T-helper 1 cell treated with Interleukin-12 subunit alpha and Interleukin-12 subunit beta and Interleukin-4 antibody, amounts not matched to agents 30 ng/mL and 1 ng/mL, for 36 hours (primary cell): ENCODE measurements at regions not wholly inside any gene's neighbourhood (a gene's known extent, or its start where the extent isn't known, plus 50 kb on each side); places are given as distances from the start of the nearest gene placed in this dataset.
"Not testable (repeated sequence)": the region's sequence is repeated elsewhere in the genome, so short reads cannot be mapped to it uniquely, and the experiment has no call there.

Experiments used
- intact Hi-C: fragments of 100-400 bp; cut with micrococcal nuclease; formaldehyde crosslinking; loops from one replicate; pipeline ENCODE4 v1.15.1; 2024

DNA sequence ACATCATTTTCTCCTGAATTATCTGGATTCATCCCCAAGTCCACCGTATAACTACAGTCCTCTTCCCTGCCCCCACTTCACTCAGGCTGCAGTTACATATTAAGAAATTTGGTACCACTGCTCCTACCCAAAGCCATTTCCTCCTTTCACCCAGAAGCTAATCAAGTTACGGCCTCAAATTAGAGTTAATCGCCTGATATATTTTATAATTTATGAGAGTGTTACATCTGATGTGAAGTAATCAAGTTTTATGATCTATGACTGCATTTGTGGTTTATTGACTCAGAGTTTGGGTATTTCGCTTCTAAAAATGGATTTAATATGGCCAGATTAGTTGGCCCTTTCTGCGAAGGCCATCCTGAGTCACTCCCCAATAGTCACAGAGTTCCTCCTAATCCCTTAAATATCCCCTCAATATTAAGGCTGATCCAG lies 223.6 kb upstream of the KIF2A start:
- intact Hi-C loops, result no loop called here

DNA sequence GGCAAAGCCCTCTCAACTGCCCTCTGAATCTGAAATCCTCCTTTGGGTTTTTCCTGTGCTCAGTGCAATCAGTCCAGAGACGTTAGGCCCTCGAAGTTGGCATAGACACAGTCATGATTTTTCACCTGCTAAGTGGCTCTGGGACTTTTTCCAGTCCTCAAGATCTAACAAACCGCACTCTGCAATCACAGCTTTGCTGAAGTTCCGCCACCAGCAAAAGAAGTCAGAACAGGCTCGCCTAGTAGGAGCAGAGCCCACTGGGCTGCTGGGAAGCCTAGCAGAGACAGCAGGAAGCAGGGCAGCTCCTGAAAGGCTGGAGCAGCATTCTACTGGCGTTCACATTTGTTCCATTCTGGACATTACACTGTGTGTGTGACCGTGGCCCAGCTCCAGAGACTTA lies 222.8 kb upstream of the KIF2A start:
- intact Hi-C loops, result no loop called here

DNA sequence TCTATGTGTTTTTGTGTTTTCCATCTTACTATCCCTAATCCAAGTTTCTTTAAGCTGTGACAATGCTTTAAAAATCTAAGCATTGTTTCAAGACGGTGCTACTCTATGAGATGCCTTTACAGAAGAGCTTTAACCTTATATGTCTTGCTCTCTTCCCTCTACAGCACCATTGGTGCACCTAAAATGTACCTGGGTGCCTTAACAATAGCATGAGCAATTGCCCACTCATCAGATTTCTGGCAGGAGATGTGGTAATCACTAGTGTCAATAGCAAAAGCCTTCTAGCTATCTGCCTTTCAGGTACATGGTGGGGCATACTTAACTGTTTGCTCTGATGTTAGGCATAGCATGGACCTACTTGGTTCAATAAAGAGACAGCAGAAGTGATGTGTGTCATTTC lies 222.3 kb upstream of the KIF2A start:
- intact Hi-C loops, result no loop called here

DNA sequence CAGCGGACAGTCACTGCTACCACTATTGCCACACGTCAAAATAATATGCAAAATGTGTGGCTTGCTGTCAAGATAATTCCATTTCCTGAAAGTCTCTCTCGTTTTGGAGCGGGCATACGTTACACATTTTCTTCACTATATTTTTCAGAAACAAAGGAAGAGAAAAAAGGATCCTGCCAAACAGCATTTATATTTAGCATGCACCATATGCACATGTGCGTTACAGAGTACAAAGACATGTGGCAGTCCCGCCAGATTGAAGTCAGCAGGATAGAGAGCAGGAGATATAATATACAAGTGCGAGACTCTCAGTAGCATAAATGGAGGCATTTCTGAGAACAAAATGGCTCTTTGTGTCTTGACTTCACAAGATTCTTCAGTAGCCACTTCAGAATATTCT lies 221.6 kb upstream of the KIF2A start:
- intact Hi-C loops, result no loop called here

DNA sequence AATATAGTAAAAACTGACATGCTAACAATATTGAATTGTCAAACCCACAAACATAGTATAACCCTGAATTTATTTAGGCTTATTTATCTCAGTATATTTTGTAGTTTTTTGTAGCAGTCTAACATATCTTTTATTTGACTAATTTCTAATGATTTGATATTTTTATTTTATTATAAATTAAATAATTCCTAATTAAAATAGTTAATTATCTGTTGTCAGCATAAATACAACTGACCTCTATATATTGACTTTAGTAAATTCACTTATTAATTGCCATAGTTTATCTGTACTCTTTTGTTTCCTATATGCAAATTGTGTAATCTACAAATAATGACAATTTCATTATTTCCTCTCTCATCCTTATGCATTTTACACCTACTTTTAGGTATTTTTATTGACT lies 215.1 kb upstream of the KIF2A start:
- intact Hi-C loops, result no loop called here

DNA sequence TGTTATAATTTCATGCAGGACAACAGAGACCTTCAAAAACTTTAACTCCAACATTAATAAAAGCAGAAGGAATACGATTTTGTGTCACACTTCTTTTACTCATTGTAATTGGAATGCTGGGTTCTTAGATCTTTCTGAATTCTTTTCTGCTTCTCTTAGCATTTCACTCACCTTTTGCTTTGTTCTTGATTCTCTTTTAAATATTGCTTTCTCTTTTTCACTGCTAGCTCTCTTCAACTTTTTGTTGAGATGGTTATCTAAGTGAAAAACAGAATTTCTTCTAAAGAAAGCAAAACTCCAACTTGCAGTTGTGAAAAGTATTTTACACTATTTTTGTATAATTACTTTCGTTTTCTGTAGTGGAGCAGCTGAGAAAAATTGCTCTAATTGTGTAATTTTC lies 212.6 kb upstream of the KIF2A start:
- intact Hi-C loops, result no loop called here

DNA sequence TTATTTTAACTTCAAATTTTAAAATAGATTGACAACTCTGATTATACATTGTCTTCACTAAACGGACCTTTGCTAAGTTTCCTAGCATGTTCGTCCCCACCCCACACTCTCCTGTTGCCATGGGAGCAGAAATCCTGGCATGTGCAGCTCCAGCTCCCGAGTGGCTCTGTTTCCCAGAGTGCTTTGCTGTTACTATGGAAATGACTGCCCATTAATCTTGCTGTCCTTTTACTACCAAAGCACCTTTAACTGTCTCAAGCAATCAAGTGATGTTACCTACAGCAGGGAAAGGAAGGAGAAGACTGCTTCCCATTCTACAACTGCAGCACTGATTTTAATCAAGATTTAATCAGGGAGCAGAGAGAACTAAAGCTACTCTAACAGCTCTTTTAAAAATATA lies 212.0 kb upstream of the KIF2A start:
- intact Hi-C loops, result no loop called here

DNA sequence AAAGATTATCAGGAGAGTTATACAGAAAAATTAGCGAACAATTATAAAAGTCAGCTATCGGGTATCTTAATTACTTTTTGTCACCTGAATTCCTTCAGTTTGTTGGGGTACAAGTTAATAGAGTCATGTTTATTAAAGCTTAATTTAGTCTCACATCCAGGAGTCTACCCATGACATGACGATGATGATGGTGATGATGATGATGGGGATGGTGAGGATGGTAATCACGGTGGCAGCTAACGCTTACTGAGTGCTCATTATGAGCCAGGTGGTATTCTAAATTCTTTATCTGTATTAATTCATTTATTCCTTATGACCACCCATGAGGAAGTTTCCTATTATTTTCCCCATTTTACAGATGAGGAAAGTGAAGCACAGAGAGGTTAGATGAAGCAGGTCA lies 208.6 kb upstream of the KIF2A start:
- intact Hi-C loops, result no loop called here

DNA sequence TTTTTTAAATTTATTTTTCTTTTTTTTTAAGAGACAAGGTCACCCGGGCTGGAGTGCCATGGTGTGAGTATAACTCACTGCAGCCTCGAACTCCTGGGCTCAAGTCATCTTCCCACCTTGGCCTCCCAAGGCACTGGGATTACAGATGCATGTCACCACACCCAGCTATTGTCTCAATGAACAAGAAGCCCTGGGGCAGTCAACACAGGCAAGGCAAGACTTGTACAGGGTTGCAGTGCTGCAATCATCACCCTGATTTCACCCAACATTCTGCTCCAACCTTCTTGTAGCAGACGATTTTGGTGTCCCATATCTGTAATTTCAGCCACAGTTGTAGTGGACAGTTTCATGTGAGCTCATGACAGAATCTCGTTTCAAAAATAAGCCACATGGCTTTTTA lies 205.8 kb upstream of the KIF2A start:
- intact Hi-C loops, result no loop called here

DNA sequence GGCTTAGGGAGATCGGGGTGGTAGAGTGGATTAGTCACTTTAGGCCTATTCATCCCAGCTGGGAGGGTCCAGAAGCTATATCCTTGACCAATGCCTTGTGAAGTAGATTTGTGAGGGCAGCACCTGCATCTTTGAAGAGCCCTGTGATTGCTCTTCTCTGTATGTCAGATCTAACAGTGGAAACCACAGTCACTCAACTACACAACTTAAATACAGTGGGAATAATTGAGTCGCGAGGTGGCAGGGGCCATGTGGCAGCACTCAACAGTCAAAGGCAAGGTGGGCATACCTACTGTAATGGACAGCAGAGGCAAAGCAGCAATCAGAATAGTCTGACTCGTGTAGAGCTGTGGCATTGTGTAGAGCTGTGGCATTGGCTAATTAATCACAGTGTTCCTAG lies 202.1 kb upstream of the KIF2A start:
- intact Hi-C loops, result not testable (repeated sequence)

DNA sequence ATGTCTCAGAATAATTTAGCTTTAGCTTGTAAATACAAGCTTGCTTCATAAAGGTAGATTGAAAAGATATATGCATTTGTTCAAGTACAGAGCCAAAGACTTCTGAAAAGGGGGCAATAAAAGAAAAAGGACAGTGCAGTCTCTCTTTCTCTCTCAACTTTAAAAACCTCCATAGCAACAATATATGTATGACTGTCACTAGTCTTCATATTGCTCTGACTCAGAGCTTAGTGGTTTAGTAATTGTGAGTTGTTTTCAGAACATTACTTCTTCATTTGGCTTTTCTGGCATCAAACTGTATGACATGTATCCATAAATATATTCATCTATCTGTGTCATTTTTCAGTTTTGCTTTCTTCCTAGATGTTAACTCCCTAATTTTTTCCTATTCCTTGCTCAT lies 194.6 kb upstream of the KIF2A start:
- intact Hi-C loops, result no loop called here

DNA sequence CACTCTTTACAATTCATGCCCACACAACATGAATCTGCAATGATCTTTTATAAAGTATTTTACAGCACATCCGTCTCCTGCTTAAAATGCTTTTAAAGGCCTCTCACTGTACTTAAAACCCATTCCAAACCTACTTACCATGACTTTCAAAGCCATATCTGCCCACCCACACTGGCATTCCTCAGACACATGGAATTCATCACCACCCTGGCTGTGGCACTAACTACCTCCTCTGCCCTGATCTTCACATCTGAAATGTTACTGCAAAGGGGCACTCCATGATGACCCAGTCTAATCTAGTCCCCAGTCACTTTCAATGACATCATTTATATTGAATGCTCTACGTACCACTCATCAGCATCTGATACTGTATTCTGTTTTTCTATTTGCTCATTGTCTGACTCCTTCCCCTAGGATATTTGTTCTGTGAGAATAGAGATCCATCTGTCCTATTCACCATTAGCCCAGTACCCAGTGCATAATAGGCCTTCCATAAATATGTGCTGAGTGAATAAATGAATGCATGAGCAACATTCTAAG lies 193.2 kb upstream of the KIF2A start:
- intact Hi-C loops, result no loop called here

DNA sequence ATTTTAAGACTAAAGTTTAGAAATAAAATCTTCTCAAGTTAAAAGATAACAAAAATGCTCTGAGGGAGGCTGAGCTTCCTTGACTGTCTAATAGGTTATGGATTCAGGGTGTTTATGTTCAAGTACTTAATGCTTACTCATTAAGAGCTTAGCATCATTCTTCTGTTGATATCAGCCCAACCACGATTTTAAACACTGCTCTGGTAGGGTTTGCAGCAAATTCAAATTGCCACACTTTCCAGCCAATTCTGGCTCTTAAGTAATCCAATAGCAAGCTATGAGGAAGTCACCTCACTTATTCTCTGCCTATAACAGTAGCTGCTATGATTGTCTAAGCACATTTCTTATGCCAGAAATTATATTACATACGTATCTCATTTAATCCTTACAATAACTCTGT lies 191.0 kb upstream of the KIF2A start:
- intact Hi-C loops, result no loop called here

DNA sequence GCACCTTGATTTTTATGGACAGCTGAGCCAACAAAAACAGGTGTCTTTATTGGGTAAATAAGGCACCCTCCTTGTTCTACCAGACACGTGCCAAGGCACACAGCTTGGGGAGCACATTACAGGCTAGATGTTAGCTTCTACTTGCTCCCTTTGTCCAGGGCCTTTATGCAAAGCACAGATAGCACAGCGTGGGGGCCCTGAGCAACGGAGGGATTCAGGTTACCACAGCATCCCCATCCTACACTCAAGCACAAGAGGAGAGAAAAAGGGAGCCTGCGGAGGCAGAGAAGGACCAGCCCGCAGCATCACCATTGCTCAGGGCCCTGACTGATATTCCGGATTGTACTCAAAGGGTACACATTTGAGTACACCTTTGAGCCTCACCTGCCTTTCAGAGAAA lies 181.7 kb upstream of the KIF2A start:
- intact Hi-C loops, result no loop called here

DNA sequence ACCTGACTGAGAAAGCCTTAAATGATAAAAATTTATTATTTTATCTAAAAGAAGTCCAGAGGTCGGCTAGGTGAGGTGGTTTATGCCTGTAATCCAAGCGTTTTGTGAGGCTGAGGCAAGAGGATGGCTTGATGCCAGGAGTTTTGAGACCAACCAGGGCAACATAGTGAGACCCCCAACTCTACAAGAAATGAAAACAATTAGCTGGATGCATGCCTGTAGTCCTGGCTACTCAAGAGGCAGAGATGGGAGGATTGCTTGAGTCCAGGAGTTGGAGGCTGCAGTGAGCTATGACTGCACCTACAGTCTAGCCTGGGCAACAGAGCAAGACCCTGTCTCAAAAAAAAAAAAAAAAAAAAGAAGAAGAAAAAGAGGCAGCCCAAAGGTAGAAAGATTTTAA lies 179.9 kb upstream of the KIF2A start:
- intact Hi-C loops, result no loop called here

DNA sequence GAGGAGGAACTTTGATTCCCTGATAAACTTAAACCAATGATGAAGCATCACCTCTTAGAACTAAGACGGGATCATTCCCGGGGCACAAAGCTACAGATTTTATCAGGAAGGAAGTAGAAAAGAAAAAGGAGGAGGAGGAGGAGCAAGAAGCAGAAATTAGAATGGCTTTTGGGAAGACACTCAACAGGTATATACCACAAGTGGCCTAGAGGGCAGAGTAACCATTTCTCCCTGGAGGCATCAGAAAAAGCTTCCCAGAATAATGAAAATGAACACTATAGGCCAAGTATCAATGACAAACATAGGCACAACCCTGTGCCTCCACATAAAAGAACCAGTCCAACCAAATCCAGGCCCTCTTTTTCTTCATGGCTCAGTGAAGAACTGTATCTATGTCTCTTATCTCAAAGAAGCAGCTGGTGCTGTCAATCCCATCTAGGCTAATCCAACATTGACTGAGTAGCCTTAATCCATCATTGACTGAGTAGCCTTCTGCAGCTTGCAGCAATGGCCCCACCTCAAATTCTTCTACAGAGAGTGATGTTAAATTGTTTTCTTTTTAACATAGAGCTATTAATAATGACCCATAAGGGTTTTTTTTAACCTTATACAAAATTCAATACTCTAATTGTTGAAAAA lies 178.8 kb upstream of the KIF2A start:
- intact Hi-C loops, result no loop called here

DNA sequence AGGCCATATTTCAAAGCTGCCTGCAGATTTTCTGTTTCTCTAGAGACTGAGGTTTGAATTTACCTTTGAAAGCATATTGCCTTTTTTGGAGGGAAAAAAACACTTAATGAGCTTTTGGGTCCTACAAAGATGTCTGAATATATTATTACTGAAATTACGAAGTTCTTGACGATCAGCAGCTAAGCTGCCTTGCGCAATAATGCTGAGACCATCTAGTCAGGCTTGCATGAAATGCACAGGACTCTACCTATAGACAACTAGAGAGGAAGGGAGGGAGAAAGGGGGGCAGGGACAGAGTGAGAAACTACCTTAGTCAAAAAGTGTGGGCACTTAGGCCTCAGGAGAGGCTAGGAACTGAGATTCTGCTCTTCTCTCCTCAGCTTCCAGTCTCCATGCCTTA lies 175.9 kb upstream of the KIF2A start:
- intact Hi-C loops, result no loop called here

DNA sequence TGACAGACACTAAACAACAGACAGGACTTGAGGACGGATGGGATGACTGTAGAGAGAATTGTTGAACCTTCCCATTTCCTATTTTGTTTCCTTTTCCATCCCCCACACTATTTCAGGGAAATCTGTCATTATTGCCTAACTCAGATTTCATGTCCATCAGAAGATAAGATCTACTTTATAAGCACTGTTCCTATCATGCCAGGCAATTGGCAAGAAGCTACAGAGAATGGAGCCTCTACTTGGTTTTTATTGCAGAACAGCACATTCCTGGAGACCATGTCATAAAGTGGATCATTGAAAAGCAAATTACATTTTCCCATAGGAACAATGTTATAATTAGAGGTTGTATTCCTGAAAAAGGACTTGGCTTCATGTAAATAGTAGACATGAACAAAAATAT lies 173.7 kb upstream of the KIF2A start:
- intact Hi-C loops, result no loop called here

DNA sequence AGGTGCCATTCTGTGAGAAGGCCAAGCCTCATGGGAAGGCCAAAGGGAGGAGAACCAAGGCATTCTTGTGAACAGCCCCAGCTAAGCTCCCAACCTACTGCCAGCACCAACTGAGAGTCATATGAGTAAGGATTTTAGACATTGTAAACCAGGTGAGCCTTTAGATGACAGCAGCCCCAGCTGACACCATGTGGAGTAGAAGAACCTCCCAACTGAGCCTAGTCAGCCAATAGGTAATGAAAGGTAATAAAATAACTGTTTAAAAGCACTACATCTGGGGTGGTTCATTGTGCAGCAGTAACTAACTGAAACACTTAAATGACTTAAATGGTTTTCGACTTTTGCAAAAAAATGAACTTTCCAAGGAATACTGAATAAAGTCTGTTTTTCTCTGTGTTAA lies 172.6 kb upstream of the KIF2A start:
- intact Hi-C loops, result no loop called here

DNA sequence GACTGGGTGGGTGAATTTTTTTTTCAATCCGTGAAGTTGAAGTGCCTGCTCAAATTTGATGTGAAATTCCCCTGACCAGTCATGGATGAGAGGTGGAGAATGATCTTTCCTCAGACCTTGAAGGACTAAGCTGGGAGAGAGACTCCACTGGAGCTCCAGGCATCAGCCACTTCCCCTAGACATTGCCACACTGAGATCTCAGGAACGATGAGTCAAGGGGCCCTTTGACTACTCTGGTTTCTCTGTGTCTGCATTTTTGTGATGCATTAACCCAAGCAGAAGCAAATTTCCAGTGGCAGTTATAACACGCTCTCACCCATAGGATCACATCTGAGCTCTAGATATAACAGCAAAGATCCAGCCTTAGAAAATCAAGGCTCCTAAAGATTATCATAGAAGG lies 171.2 kb upstream of the KIF2A start:
- intact Hi-C loops, result no loop called here

DNA sequence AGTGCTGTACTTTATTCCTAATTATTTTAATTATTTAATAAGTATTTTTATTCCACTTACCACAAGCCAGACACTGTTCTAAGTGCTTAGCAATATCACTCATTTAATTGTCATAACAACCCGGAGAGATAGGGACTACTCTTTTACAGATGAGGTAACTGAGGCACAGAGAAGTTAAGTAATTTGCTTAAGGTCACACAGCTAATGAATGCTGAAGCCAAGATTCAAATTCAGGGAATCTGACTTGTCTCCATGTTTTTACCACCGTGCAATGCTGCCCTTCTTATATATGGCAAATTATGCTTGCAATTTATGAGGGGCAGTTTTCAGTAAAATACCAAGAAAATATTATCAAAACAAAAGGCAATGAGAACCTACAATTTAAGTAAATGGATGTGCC lies 168.4 kb upstream of the KIF2A start:
- intact Hi-C loops, result no loop called here

DNA sequence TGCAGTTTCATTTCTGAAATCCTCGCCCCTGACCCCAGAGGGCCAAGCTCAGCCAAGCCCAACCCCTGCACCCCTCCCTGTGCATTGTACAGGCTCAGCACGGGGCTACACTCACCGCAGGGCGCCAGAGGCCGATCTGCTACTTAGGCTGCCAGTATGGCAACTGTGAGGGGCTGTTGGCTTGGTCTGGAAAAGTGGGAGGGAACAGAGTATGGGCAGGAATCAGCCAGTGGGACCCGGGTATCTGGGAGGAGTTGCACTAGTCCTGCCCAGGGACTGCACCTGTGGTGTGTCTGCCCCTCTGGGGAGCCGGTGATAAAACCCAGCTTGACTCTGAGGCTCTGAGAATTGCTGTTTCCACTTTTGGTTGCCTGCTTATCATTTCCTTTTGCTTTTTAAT lies 167.4 kb upstream of the KIF2A start:
- intact Hi-C loops, result no loop called here

DNA sequence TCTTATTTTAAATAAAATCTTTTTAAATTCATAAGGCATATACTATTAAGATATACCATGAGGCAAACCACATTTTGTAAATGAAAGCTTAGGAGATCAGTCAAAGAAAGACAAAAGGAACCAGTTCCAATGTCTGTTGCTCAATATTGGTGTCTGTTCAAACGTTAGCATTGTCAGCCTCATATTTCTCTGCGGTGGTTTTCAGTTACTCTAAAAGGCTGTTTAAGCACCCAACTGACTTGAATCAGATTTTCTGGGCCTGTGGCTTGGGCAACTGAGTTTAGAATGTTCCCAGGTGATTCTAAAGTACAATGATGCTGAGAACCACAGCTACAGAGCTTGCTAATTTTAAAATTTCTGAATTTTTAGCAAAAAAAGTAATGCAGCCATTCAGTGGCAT lies 166.3 kb upstream of the KIF2A start:
- intact Hi-C loops, result no loop called here

DNA sequence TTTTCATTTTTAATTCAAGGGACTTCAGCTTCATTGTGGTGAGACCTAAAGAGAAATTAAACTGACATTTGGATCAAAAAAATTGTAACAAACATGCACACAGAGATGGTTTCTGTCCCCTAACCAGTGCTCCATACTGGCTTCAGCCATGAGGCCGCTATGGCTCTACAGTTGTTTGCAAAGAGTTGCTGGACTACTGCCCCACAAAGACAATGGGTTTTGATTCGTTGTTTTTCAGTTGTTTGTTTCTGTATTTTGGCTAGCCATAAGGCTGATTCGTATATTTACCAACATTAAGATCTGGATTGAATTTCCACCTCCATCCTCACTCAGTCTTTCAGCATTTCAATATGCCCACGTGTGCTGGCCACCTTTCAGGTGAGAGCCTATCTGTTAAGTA lies 163.7 kb upstream of the KIF2A start:
- intact Hi-C loops, result no loop called here
